ENCODE measurements at regions not wholly inside any gene's neighbourhood (a gene's known extent, or its start where the extent isn't known, plus 50 kb on each side); places are given as distances from the start of the nearest gene placed in this dataset.

- no peak for DNase-seq (ENCODE audit: low read depth in 4 of 4, low spot score in 2 of 4)
These were observed 479.7 kb upstream of the TBX3 start for GRCh38 chr12:115163710-115164109.

GRCh38 chr12:115160271-115161128, 476.5 kb upstream of the TBX3 start:
- no peak for DNase-seq (ENCODE audit: low read depth in 4 of 4, low spot score in 2 of 4)

- DNase-seq (ENCODE audit: low read depth in 4 of 4, low spot score in 2 of 4) = no peak
These were observed 474.8 kb upstream of the TBX3 start for GRCh38 chr12:115158816-115159215.

- no peak for DNase-seq (ENCODE audit: low read depth in 4 of 4, low spot score in 2 of 4)
These were observed 472.0 kb upstream of the TBX3 start for GRCh38 chr12:115155665-115156645.

DNA sequence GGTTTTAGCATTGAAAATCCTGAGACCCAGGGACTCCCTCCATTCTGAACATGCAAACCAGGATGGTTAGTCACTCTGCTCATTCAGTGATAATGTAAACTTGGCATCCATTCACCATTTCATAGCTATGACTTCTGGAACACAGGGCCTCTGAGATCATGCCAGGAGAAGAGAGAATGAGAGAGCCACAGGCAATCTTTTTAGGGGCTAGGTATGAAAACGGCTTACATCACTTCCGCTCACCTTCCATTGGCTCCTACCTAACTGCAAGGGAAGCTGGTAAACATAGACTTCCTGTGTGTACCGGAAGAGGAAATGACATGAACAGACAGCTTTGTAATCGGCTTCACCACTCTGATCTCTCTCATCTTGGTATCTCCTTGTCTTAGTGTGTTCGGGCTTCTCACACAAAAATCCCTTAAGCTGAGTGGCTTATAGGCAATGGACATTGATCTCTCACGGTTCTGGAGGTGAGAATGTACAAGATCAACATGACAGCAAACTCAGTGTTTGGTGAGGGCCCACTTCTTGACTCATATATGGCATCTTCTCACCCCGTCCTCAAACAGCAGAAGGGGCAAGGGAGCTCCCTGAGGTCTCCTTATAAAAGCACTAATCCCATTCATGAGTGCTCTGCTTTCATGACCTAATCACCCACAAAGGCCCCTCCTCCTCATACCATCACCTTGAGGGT, 465.9 kb upstream of the TBX3 start:
- no peak for DNase-seq (ENCODE audit: low read depth in 4 of 4, low spot score in 2 of 4)

DNA sequence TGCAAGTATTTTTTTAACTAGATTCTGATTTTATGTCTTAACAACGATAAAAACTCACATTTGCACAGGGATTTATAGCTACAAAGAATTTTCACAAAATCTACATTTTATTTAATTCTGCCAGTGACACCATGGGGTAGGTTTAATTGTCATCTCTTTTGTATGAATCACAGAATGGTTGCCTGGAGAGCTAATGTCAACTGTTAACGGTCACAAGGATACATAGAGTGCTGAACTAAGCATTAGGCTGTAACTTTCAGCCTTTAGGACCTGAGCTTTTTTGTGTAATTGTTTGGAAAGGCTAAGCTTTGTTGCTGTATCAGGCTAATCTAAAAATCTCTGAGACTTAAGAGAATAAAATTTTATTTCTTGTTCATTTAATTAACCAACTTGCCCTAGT, 465.3 kb upstream of the TBX3 start:
- DNase-seq (ENCODE audit: low read depth in 4 of 4, low spot score in 2 of 4) = no peak

GRCh38 chr12:115147916-115148315, 463.9 kb upstream of the TBX3 start:
- DNase-seq (ENCODE audit: low read depth in 4 of 4, low spot score in 2 of 4) = no peak

GRCh38 chr12:115146453-115146852, 462.5 kb upstream of the TBX3 start:
- DNase-seq (ENCODE audit: low read depth in 4 of 4, low spot score in 2 of 4) = no peak

GRCh38 chr12:115144425-115144824, 460.4 kb upstream of the TBX3 start:
- DNase-seq (ENCODE audit: low read depth in 4 of 4, low spot score in 2 of 4) = no peak

DNA sequence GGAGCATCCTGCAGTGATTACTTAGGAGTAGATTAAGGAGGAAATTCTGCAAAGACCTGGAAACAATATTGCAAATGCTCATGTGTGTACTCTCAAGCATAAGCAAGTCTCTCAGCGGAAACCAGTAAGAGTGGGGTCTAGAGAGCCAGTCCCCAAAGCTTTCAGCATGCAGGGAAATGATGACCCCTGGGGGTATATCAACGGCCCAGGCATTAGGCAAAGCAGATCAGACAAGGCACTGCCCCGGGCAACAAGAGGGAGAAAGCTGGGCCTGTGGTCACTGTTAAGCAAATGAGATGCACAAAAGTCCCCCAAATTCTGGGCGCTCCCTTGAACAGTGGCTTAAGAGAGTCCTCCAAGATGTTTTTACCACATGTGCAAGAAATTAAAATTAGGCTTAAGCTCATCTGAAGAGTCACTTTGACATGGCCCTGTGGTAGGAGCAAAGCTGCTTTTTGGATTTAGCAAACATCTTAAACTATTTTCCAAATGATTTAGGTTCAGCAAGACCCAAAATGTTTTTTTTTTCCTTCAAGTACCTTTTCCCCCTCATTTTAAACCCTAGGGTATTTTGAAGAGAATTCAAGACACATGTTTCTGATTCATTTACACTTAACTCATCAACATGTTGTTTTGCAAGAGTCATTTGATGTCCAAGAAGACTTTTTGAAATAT, 457.1 kb upstream of the TBX3 start:
- no peak for DNase-seq (ENCODE audit: low read depth in 4 of 4, low spot score in 2 of 4)

DNA sequence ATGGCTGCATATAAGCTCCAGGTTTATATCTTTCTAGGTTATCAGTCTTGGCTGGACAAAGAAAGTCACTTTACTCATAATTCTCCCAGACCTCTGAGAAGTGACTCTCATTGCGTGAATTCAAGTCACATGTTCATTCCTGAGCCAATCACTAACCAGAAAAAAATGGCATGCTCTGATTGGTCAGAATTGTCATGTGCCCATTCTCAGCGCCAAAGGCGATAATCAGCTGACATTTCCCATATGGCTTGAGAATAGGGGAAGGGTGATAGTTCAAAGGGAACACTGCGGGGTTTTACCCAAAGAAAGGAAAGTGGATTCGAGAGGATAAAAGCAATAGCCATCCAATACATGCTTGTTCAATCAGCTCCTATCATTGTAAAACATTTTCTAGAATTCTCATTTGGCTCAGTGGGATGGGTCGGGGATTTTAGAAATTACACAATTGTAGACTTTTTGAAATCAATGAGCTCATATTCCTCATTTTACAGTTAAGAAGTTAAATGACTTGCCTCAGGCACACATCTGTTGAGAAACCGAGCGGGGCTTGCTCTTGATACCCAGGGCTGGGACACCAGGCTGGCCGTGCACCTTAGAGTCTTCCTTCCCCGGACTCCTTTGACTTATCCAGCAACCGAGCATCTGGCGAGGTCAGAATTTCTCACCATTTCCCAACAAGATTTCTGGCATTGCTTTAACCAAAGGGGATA, 454.0 kb upstream of the TBX3 start:
- no peak for DNase-seq (ENCODE audit: low read depth in 4 of 4, low spot score in 2 of 4)

- peak in 1 of 4 donors; percentile 25 for DNase-seq (ENCODE audit: low read depth in 4 of 4, low spot score in 2 of 4)
These were observed 451.8 kb upstream of the TBX3 start for GRCh38 chr12:115135800-115136211.

- DNase-seq (ENCODE audit: low read depth in 4 of 4, low spot score in 2 of 4) = no peak
These were observed 450.3 kb upstream of the TBX3 start for GRCh38 chr12:115134298-115134697.

DNA sequence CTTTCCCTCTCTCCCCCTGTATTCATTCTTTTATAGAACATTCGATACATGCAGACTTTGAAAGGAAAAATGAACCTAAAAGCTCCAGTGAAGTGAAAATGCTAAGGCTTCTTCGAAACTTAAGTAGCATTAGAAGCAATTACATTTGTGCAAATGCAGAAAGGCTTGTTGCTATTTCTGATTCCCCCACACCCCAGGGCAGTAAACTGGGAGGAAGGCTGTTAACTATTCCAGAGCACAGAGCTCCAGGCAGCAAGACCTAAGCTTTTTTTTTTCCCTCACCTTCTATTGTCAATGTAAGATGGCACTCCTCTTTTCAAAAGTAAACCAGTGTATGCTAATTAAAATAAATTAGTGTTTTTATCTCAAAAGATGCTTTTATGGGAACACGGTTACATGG, 448.9 kb upstream of the TBX3 start:
- DNase-seq (ENCODE audit: low read depth in 4 of 4, low spot score in 2 of 4) = no peak

GRCh38 chr12:115132145-115132544, 448.2 kb upstream of the TBX3 start:
- no peak for DNase-seq (ENCODE audit: low read depth in 4 of 4, low spot score in 2 of 4)

GRCh38 chr12:115129727-115130126, 445.8 kb upstream of the TBX3 start:
- no peak for DNase-seq (ENCODE audit: low read depth in 4 of 4, low spot score in 2 of 4)

- DNase-seq (ENCODE audit: low read depth in 4 of 4, low spot score in 2 of 4) = no peak
These were observed 437.1 kb upstream of the TBX3 start for GRCh38 chr12:115121053-115121452.

- no peak for DNase-seq (ENCODE audit: low read depth in 4 of 4, low spot score in 2 of 4)
These were observed 434.3 kb upstream of the TBX3 start for GRCh38 chr12:115118177-115118724.

DNA sequence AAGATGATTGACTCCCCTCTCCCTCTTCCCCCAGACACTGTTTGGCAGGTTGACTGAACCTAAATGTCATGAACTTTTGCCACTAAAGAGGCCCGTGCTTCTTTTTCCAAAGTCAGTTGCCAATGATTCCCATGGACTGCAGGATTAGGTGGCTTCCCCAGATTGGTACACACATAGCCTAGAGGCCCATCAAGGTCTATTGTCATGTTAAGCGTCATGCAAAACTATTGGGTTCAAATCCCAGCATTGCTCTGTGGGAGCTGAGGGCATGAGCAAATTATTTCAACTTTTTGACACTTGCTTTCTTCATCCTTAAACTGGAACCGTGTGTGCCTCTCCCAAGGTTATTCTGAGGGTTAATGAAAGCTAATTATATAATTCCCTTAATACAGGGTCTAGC, 430.2 kb upstream of the TBX3 start:
- DNase-seq (ENCODE audit: low read depth in 4 of 4, low spot score in 2 of 4) = no peak
